ENCODE measurements at regions not wholly inside any gene's neighbourhood (a gene's known extent, or its start where the extent isn't known, plus 50 kb on each side); places are given as distances from the start of the nearest gene placed in this dataset.

DNA sequence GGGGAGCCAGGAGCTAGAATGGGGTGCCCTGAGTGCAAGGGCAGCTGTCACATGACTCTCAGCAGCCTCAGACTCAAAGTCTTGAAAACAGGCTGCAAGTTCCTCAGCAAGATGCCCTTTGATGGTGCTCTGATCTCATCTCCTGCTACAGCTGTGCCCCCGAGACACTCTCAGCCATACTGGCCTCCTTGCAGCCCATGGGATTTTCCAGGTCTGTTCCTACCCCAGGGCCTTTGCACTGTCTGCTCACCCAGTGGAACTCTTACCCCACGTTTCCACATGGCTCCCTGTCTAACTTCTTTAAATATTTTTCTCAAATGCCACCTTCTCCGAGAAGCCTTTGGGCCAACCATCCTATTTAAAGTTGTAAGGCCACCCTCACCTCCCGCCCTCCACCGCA is 146.9 kb downstream of the C16orf95 start:
- DNase-seq = no peak

- no peak for DNase-seq
Observed at GRCh38 chr16:87171723-87172122, 145.5 kb downstream of the C16orf95 start.

DNA sequence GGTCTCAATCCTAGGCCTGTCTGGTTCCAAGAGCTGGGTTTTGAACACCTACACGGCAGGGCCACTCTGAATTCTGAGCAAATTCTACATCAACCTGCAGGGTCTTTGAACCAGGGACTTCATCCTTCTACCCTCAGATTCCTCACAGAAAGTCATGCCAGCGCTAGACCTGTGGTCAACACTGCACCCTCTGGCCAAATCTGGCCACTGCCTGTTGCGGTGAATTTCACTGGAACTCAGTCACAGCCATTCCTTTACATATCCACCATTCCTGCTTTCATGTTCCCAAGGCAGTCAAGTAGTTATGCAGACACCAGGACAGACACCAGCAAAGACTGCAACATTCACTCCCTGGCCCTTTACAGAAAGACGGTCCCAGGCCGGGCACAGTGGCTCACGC is 144.6 kb downstream of the C16orf95 start:
- no peak for DNase-seq

DNA sequence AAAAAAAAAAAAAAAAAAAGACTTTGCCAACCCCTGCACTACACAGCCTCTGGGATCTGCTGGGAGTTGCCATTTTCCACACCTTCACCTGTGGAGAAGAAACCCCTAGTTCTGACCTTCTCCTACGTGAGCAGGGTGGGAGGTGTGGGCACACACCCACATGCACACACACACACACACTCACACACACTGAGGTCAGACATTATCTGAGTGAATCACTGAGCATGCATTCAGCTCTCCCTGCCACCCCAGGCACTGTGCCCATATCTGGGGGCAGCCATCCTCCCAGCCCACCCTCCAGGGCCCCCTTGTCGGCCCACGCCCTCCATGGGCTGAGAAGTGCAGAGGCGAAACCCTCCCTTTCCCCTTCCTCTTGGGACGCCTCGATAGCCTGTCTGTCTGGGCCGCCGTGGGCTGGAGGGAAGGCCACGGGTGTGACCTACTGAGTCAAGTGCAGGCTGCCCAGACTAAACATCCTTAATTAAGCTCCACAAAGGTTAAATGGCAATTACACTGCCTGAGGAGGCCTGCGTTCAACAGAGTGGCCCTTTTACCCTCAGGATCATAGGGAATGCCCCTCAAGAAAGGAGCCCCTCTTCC is 143.8 kb downstream of the C16orf95 start:
- no peak for DNase-seq

GRCh38 chr16:87174061-87174460 is 143.1 kb downstream of the C16orf95 start:
- DNase-seq = no peak

- no peak for DNase-seq
Observed at GRCh38 chr16:87176735-87177134, 140.5 kb downstream of the C16orf95 start.

- DNase-seq = no peak
Observed at GRCh38 chr16:87177673-87178072, 139.5 kb downstream of the C16orf95 start.

GRCh38 chr16:87178177-87178863 is 138.9 kb downstream of the C16orf95 start:
- DNase-seq = no peak

GRCh38 chr16:87178977-87179376 is 138.2 kb downstream of the C16orf95 start:
- DNase-seq = no peak

GRCh38 chr16:87180069-87180468 is 137.1 kb downstream of the C16orf95 start:
- DNase-seq = no peak

GRCh38 chr16:87182759-87183158 is 134.4 kb downstream of the C16orf95 start:
- no peak for DNase-seq

GRCh38 chr16:87183647-87184046 is 133.5 kb downstream of the C16orf95 start:
- no peak for DNase-seq

DNA sequence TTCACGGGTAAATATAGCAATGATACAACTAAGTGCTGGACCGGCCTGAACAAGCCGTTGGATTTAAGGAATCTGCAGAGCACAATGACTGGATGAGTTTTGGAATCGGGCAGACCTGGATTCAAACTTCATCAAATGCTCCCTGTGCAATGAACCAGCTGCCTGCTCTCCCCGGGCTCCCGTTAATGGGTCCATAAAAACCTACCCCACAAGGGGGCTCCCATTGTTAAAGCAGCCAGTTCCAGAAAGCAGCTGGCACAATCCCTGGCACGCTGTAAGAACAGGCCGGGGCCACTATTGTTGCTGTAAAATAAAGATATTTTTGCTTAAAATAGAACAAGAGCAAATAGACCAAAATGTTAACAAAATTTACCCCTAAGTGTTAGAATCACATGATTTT is 131.9 kb downstream of the C16orf95 start:
- no peak for DNase-seq

DNA sequence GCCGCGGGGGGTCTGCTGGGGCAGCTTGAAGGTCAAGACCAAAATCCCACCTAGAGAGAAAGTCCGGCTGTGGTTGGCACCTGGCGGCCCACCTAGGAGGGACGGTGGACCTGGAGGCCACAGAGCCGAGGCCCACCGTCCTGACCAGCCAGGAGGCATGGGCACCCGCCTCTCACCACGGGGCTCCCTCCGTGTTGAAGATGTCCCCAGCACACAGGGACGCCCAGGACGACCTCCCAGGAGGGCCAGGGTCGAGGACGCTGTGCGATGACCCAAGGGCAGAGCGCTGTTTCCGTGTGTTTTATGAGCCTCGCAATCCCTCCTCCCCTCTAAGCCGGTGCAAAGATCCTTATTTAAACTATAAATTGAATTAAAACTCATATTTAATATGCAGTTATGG is 131.2 kb downstream of the C16orf95 start:
- DNase-seq = no peak

DNA sequence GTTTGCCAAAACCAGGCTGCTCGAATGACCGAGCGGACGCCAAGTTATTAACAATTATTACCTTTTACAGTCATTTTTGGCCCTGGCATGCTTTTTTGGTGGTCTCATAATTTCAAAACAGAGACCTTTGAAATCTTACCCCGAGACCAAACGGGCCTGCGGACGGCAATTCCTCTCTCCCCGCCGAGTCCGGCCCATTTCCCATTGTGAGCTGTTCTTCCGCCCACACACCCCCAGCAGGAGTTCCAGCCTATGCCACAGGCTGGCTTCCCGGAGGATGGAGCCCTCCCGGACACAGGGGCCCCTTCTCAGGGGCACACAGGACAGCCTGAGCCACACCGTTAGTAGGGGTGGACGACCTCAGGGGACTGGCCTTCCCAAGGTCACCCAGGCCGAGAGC is 130.7 kb downstream of the C16orf95 start:
- DNase-seq = no peak

DNA sequence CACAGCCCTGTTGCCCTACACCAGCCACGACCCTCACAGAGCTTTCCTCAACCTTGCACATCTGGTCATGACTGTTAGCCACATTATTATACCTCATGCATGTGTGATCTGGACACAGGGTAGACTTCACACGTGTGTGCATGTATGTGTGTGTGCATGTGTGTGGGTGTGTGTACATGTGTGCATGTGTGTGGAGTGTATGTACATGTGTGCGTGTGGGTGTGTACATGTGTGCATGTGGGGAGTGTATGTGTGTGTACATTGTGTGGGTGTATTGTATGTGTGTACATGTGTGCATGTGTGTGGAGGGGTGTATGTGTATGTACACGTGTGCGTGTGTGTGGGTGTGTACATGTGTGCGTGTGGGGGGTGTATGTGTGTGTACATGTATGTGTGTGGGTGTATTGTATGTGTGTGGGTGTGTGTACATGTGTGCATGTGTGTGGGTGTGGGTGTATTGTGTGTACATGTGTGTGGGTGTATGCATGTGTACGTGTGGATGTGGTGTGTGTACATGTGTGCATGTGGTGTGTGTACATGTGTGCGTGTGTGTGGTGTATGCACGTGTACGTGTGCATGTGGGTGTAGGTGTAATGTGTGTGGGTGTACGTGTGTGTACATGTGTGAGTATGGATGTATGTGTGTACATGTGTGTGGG is 130.2 kb downstream of the C16orf95 start:
- no peak for DNase-seq

- no peak for DNase-seq
Observed at GRCh38 chr16:87188104-87188503, 129.1 kb downstream of the C16orf95 start.

DNA sequence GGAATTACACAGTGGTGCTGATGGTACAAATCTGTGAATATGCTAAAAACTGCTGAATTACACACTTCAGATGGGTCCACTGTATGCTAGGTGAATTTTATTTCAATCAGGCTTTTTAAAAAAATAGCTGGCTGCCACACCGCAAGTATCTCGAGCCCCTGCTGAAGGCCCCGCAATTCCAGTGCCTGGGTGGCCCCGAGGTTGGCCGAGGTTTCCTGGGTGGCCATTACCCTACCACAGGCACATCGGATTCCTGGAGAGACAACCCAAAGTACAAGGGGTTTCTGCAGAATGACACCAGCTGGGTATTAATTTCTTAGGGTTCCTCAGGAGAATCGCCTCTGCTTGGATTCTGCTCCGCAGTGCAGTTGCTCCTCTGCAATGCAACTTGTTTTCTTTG is 127.8 kb downstream of the C16orf95 start:
- no peak for DNase-seq

DNA sequence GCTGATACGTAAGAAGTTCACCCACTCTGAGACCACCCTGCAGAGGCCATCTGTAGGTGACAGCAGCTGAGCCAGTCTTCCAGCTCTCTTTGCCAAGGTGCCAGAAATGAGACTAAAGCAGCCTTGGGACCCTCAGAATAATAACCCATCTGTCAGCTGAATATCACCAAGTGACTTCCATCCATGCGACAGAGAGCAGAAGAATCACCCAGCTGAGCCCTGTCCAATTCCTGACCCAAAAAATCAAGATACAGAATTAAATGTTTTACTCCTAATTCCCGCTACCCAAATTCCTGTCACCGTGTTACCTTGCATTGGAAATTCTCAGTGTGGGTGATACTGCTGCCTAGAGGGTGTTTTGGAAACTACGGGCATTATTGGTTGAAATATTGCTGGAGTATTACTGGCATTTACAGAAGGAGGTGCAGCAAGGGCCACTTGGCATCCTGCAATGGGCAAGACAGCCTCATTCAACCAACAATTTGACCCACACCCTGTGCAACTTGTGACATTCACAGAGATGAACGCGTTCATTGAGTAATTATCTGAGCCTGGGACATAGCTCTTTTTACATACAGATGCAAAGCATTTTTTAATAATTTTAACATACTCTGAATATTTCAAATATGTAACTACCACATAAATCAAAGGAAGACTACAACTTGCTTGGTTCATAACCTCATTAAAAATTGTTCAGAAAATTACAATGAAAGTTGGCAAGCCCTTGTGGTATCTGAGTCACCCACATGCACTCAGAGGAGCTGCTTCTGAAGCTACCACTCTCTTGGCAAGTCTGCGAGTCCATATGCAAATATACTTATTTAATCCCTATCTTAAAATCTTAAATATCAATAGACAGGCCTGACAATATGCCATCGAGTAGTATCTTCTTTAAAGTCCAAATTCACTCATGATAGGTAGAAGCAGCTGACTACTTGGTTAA is 126.6 kb downstream of the C16orf95 start:
- no peak for DNase-seq

- no peak for DNase-seq
Observed at GRCh38 chr16:87192452-87193073, 124.6 kb downstream of the C16orf95 start.

GRCh38 chr16:87194172-87194571 is 123.0 kb downstream of the C16orf95 start:
- DNase-seq = no peak

DNA sequence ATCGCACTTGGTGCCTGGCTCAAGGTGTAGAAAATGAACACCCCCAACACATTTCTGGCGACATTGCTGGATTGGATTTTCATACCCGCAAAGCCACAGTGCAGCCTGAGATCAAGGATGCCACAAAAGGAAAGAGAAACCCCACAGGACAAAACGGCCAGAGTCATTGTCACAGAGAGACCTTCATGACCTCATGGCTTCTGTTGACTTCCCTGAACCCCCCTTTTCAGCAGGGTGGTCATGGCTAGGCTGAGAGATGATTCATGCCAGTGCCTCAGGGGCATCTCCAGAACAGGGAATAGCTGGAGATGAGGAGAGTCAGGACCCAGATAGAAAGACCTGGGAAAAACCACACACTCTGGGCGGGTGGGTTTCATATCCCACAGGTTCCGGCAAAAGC is 122.0 kb downstream of the C16orf95 start:
- DNase-seq = no peak

DNA sequence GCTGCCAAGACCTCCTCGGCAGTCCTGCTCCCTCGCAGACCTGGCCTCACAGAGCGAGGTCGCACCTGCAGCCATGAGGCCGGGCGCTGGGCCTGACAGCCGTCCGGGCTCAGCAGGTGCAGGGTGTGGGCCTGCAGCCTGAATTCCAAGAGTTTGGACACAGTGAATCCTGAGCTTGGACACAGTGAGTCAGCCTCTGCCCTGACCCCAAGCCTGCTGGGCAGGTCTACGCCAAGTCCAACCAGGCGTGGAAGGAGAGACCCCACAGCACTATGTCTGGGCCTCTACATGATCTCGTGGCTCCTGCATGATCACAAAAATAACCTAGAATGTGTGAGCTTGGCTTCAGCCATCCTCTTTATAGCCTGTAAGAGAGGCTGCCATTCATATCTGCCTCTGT is 121.0 kb downstream of the C16orf95 start:
- DNase-seq = no peak

Data from amniotic stem cell (primary cell).